ENCODE measurements at regions not wholly inside any gene's neighbourhood (a gene's known extent, or its start where the extent isn't known, plus 50 kb on each side); places are given as distances from the start of the nearest gene placed in this dataset.

GRCh38 chr15:66851311-66852063 lies 149.5 kb downstream of the SMAD6 start:
- peak; percentile 83 for DNase-seq (ENCODE audit: low spot score)
- H3K4me2 ChIP-seq (ENCODE audit: low read length) = peak overlapping the region; percentile 42; the same call in 1 of the 2 replicates
- TF ChIP-seq CTCF (conservative IDR thresholded peaks at IDR 0.05; ENCODE audit: low read length) (peak; percentile 96), EZH2phosphoT487 (IDR thresholded peaks at IDR 0.05; ENCODE audit: borderline replicate concordance, low read depth, low read length) (no peak)
- no peaks in the 10 kb centered on the region for H3K79me2 ChIP-seq (ENCODE audit: insufficient read depth, low read depth, low read length)
- H3K4me1 ChIP-seq (ENCODE audit: insufficient read depth, low read length, poor library complexity, severe bottlenecking) = peaks cover 3% of the 10 kb centered on the region
- H3K9me2 ChIP-seq (ENCODE audit: insufficient read depth, low read length) = no peaks in the 10 kb centered on the region
- peak overlapping the region; percentile 69; the same call in 1 of the 2 replicates for H2AFZ ChIP-seq (ENCODE audit: low read length)
- no peaks in the 10 kb centered on the region for H3K36me3 ChIP-seq (ENCODE audit: insufficient read depth, low read length)
- H3K4me3 ChIP-seq (ENCODE audit: low read depth, low read length, poor library complexity, severe bottlenecking) = no peak overlapping the region
- H3K27ac ChIP-seq (ENCODE audit: low read depth, low read length, poor library complexity, severe bottlenecking) = no peak overlapping the region
- intact Hi-C loops (cut with micrococcal nuclease; ENCODE audit: unreplicated experiment) = loop anchor here (1.0 to 5.0 kb wide), 3 partner anchors 149 to 248 kb away; partner anchors contain the start of gene SMAD6
- ChIA-PET CTCF (ENCODE audit: unreplicated experiment) (interaction anchor here (0.5 to 1.3 kb wide), 11 partner anchors 13 to 271 kb away, joined by 3 to 5 read pairs (median 3); no protein-coding TSS in a partner anchor), POLR2A (interaction anchor here (0.5 to 2.0 kb wide), 6 partner anchors 10 to 278 kb away, joined by 3 to 7 read pairs (median 3); no protein-coding TSS in a partner anchor)
- BruUV-seq (replicated peaks) = no TSS peak
- H4K20me1 ChIP-seq (ENCODE audit: insufficient read depth, low read length) = no peaks in the 10 kb centered on the region
- no peaks in the 10 kb centered on the region for H3K9me3 ChIP-seq (ENCODE audit: low read length)

GRCh38 chr15:66852064-66852905 lies 150.2 kb downstream of the SMAD6 start:
- ChIA-PET CTCF (ENCODE audit: unreplicated experiment) (interaction anchor here (0.6 to 1.3 kb wide), 8 partner anchors 12 to 272 kb away, joined by 3 to 5 read pairs (median 3); no protein-coding TSS in a partner anchor), POLR2A (interaction anchor here (0.9 to 2.0 kb wide), 2 partner anchors 10 to 234 kb away, joined by 3 to 4 read pairs; no protein-coding TSS in a partner anchor)
- no peak overlapping the region for H3K4me2 ChIP-seq (ENCODE audit: low read length)
- no peaks in the 10 kb centered on the region for H3K9me2 ChIP-seq (ENCODE audit: insufficient read depth, low read length)
- H4K20me1 ChIP-seq (ENCODE audit: insufficient read depth, low read length) = no peaks in the 10 kb centered on the region
- intact Hi-C loops (cut with micrococcal nuclease; ENCODE audit: unreplicated experiment) = loop anchor here (5.0 kb wide), 1 partner anchor 150 kb away; the partner anchor contains the start of gene SMAD6
- H3K4me1 ChIP-seq (ENCODE audit: insufficient read depth, low read length, poor library complexity, severe bottlenecking) = peaks cover 3% of the 10 kb centered on the region
- no peak overlapping the region for H3K4me3 ChIP-seq (ENCODE audit: low read depth, low read length, poor library complexity, severe bottlenecking)
- no peak for DNase-seq (ENCODE audit: low spot score)
- BruUV-seq (replicated peaks) = no TSS peak
- H2AFZ ChIP-seq (ENCODE audit: low read length) = no peak overlapping the region
- H3K27ac ChIP-seq (ENCODE audit: low read depth, low read length, poor library complexity, severe bottlenecking) = no peak overlapping the region
- no peaks in the 10 kb centered on the region for H3K79me2 ChIP-seq (ENCODE audit: insufficient read depth, low read depth, low read length)
- no peaks in the 10 kb centered on the region for H3K9me3 ChIP-seq (ENCODE audit: low read length)
- TF ChIP-seq CTCF (conservative IDR thresholded peaks at IDR 0.05; ENCODE audit: low read length) = no peak
- TF ChIP-seq EZH2phosphoT487 (IDR thresholded peaks at IDR 0.05; ENCODE audit: borderline replicate concordance, low read depth, low read length) = no peak
- no peaks in the 10 kb centered on the region for H3K36me3 ChIP-seq (ENCODE audit: insufficient read depth, low read length)

Measured in OCI-LY7 (cell line).